ENCODE measurements at regions not wholly inside any gene's neighbourhood (a gene's known extent, or its start where the extent isn't known, plus 50 kb on each side); places are given as distances from the start of the nearest gene placed in this dataset.

GRCh38 chr2:7742301-7742700, 825.1 kb downstream of the RNF144A start:
- TF ChIP-seq POLR2A (IDR thresholded peaks at IDR 0.05), result no peak
- no peak for TF ChIP-seq CTCF (IDR thresholded peaks at IDR 0.05 in 4 of 5, conservative IDR thresholded peaks at IDR 0.05 in 1 of 5)
